WERI-Rb-1 (cell line): ENCODE measurements at regions not wholly inside any gene's neighbourhood (a gene's known extent, or its start where the extent isn't known, plus 50 kb on each side); places are given as distances from the start of the nearest gene placed in this dataset.

Source experiments
- DNase-seq: peaks from one replicate; pipeline ENCODE4 v3.0.0-alpha.2; 2020
- H3K27ac ChIP-seq: fragments of 250-450 bp; sonication (Bioruptor Pico); 2 replicates; pipeline ENCODE4 v1.5.1; 2020; ENCODE audit warnings: mild to moderate bottlenecking, moderate library complexity
- H3K27me3 ChIP-seq: fragments of 250-450 bp; sonication (Bioruptor Pico); 2 replicates; pipeline ENCODE4 v1.5.1; 2021; ENCODE audit warnings: mild to moderate bottlenecking, low read depth, moderate library complexity; ENCODE audit not compliant: insufficient read depth, severe bottlenecking
- H3K36me3 ChIP-seq: fragments of 250-450 bp; sonication (Bioruptor Pico); 2 replicates; pipeline ENCODE4 v1.5.1; 2020; ENCODE audit warnings: mild to moderate bottlenecking, moderate library complexity
- H3K4me3 ChIP-seq: 2 replicates; pipeline ENCODE4 v1.5.1; 2011; ENCODE audit warnings: low read depth, mild to moderate bottlenecking, control low read depth, low read length
- H3K9me3 ChIP-seq: fragments of 250-450 bp; sonication (Bioruptor Pico); 2 replicates; pipeline ENCODE4 v1.5.1; 2021; ENCODE audit warnings: mild to moderate bottlenecking, moderate library complexity; ENCODE audit not compliant: severe bottlenecking
- TF ChIP-seq, protein P1 (sequence below): IDR thresholded peaks from 2 replicates; pipeline ENCODE4 v1.5.1; 2011; ENCODE audit warnings: low read depth, mild to moderate bottlenecking, control low read depth, inconsistent platforms, low read length

GRCh38 chr3:159340877-159341500 lies 539.1 kb downstream of the MFSD1 start:
- H3K9me3 ChIP-seq: no peaks in the 10 kb centered on the region
- H3K36me3 ChIP-seq: no peaks in the 10 kb centered on the region
- DNase-seq: no peak

DNA sequence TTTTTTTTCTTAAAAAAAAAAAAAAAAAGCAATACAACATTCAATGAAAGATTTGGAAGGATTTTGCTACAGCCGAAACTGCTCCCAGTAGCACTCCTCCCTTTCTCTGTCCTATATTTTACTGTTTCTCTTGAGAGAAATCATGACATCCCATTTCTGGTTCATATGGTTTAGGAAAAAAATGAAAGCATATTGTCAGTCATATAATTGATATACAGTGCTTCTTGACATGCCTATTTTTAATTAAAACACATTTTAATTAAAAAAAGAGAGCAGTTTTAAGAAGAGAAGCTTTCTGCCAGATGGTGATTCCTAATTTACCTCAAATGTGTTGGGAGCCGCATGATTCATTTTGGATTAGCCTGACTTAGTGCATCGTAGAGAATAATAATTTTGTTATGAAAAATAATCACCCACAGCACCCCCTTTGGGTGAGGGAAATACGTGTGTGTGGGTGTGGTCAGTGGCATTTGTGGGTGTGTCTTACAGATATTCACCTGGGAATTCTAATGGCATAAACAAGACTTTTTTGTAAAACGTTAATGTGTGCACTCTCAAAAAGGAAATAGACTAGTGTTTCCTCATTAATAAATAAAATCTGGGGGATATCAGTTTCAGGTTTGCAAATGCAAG lies 544.5 kb downstream of the MFSD1 start:
- Histone ChIP-seq H3K27me3 (no peaks in the 10 kb centered on the region), H3K9me3 (no peaks in the 10 kb centered on the region), H3K36me3 (no peaks in the 10 kb centered on the region), H3K27ac (no peak overlapping the region), H3K4me3 (no peak overlapping the region)
- TF ChIP-seq, protein P1, sequence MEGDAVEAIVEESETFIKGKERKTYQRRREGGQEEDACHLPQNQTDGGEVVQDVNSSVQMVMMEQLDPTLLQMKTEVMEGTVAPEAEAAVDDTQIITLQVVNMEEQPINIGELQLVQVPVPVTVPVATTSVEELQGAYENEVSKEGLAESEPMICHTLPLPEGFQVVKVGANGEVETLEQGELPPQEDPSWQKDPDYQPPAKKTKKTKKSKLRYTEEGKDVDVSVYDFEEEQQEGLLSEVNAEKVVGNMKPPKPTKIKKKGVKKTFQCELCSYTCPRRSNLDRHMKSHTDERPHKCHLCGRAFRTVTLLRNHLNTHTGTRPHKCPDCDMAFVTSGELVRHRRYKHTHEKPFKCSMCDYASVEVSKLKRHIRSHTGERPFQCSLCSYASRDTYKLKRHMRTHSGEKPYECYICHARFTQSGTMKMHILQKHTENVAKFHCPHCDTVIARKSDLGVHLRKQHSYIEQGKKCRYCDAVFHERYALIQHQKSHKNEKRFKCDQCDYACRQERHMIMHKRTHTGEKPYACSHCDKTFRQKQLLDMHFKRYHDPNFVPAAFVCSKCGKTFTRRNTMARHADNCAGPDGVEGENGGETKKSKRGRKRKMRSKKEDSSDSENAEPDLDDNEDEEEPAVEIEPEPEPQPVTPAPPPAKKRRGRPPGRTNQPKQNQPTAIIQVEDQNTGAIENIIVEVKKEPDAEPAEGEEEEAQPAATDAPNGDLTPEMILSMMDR: no peak
- no peak for DNase-seq

More at GRCh38 chr3:159340877-159341500, 539.1 kb downstream of the MFSD1 start:
- TF ChIP-seq, protein P1: no peak
- H3K27ac ChIP-seq: no peak overlapping the region
- H3K27me3 ChIP-seq: no peaks in the 10 kb centered on the region
- no peak overlapping the region for H3K4me3 ChIP-seq

DNA sequence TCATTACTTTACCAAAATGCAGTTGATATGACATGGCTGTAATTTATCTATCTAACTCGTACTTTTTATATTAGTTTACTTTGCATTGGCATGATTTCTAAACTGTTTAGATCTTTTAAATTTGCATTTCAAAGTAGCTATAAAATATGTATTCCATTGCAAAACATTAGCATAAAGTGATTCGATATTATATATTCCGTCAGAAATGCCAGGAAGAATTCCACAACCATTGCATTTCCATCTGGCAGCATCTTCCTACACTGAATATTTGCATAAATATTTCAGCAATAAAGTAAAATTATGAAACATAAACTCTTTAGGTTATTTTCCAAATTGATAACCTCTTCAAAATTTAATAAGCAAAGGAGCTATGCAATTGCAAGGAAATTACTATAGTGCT lies 546.6 kb downstream of the MFSD1 start:
- Histone ChIP-seq H3K4me3 (no peak overlapping the region), H3K36me3 (no peaks in the 10 kb centered on the region), H3K27ac (no peak overlapping the region), H3K9me3 (no peaks in the 10 kb centered on the region), H3K27me3 (no peaks in the 10 kb centered on the region)
- TF ChIP-seq, protein P1: no peak
- no peak for DNase-seq

- no peaks in the 10 kb centered on the region for H3K9me3 ChIP-seq
- H3K27ac ChIP-seq: no peak overlapping the region
- H3K36me3 ChIP-seq: no peaks in the 10 kb centered on the region
- TF ChIP-seq, protein P1: no peak
- no peaks in the 10 kb centered on the region for H3K27me3 ChIP-seq
- H3K4me3 ChIP-seq: no peak overlapping the region
- no peak for DNase-seq
Observed at GRCh38 chr3:159356606-159357005, 554.8 kb downstream of the MFSD1 start.

GRCh38 chr3:159364511-159364910 lies 562.7 kb downstream of the MFSD1 start:
- Histone ChIP-seq H3K27ac (no peak overlapping the region), H3K27me3 (no peaks in the 10 kb centered on the region), H3K9me3 (no peaks in the 10 kb centered on the region), H3K36me3 (no peaks in the 10 kb centered on the region), H3K4me3 (no peak overlapping the region)
- TF ChIP-seq, protein P1: no peak
- DNase-seq: no peak
